ENCODE measurements at regions not wholly inside any gene's neighbourhood (a gene's known extent, or its start where the extent isn't known, plus 50 kb on each side); places are given as distances from the start of the nearest gene placed in this dataset.
A peak's percentile ranks its signal among the peaks of the same experiment; 100 is the strongest.

GRCh38 chr2:155844461-155844860, 488.1 kb downstream of the NR4A2 start:
- no peak for DNase-seq (ENCODE audit: extremely low read depth in 1 of 11, low read depth in 9 of 11, low spot score in 4 of 11)

- DNase-seq (ENCODE audit: extremely low read depth in 1 of 11, low read depth in 9 of 11, low spot score in 4 of 11) = no peak
Observed at GRCh38 chr2:155842103-155842502, 490.4 kb downstream of the NR4A2 start.

- DNase-seq (ENCODE audit: extremely low read depth in 1 of 11, low read depth in 9 of 11, low spot score in 4 of 11) = no peak
Observed at GRCh38 chr2:155841442-155841841, 491.1 kb downstream of the NR4A2 start.

GRCh38 chr2:155840661-155841060, 491.9 kb downstream of the NR4A2 start:
- DNase-seq (ENCODE audit: extremely low read depth in 1 of 11, low read depth in 9 of 11, low spot score in 4 of 11) = no peak

GRCh38 chr2:155839991-155840390, 492.5 kb downstream of the NR4A2 start:
- no peak for DNase-seq (ENCODE audit: extremely low read depth in 1 of 11, low read depth in 9 of 11, low spot score in 4 of 11)

- DNase-seq (ENCODE audit: extremely low read depth in 1 of 11, low read depth in 9 of 11, low spot score in 4 of 11) = no peak
Observed at GRCh38 chr2:155839436-155839835, 493.1 kb downstream of the NR4A2 start.

GRCh38 chr2:155836439-155836838, 496.1 kb downstream of the NR4A2 start:
- no peak for DNase-seq (ENCODE audit: extremely low read depth in 1 of 11, low read depth in 9 of 11, low spot score in 4 of 11)

- no peak for DNase-seq (ENCODE audit: extremely low read depth in 1 of 11, low read depth in 9 of 11, low spot score in 4 of 11)
Observed at GRCh38 chr2:155830817-155831579, 501.5 kb downstream of the NR4A2 start.

- DNase-seq (ENCODE audit: extremely low read depth in 1 of 11, low read depth in 9 of 11, low spot score in 4 of 11) = no peak
Observed at GRCh38 chr2:155830351-155830750, 502.2 kb downstream of the NR4A2 start.

GRCh38 chr2:155825876-155826275, 506.6 kb downstream of the NR4A2 start:
- no peak for DNase-seq (ENCODE audit: extremely low read depth in 1 of 11, low read depth in 9 of 11, low spot score in 4 of 11)

- peak in 1 of 11 donors; percentile 0 for DNase-seq (ENCODE audit: extremely low read depth in 1 of 11, low read depth in 9 of 11, low spot score in 4 of 11)
Observed at GRCh38 chr2:155815851-155816250, 516.7 kb downstream of the NR4A2 start.

- no peak for DNase-seq (ENCODE audit: extremely low read depth in 1 of 11, low read depth in 9 of 11, low spot score in 4 of 11)
Observed at GRCh38 chr2:155815275-155815674, 517.2 kb downstream of the NR4A2 start.

GRCh38 chr2:155810411-155810810, 522.1 kb downstream of the NR4A2 start:
- DNase-seq (ENCODE audit: extremely low read depth in 1 of 11, low read depth in 9 of 11, low spot score in 4 of 11) = no peak

GRCh38 chr2:155802888-155803287, 529.6 kb downstream of the NR4A2 start:
- no peak for DNase-seq (ENCODE audit: extremely low read depth in 1 of 11, low read depth in 9 of 11, low spot score in 4 of 11)

GRCh38 chr2:155792666-155793065, 539.9 kb downstream of the NR4A2 start:
- no peak for DNase-seq (ENCODE audit: extremely low read depth in 1 of 11, low read depth in 9 of 11, low spot score in 4 of 11)

GRCh38 chr2:155770516-155770915, 562.0 kb downstream of the NR4A2 start:
- no peak for DNase-seq (ENCODE audit: extremely low read depth in 1 of 11, low read depth in 9 of 11, low spot score in 4 of 11)

- DNase-seq (ENCODE audit: extremely low read depth in 1 of 11, low read depth in 9 of 11, low spot score in 4 of 11) = no peak
Observed at GRCh38 chr2:155766342-155767115, 566.0 kb downstream of the NR4A2 start.

- no peak for DNase-seq (ENCODE audit: extremely low read depth in 1 of 11, low read depth in 9 of 11, low spot score in 4 of 11)
Observed at GRCh38 chr2:155755481-155755880, 577.0 kb downstream of the NR4A2 start.

- DNase-seq (ENCODE audit: extremely low read depth in 1 of 11, low read depth in 9 of 11, low spot score in 4 of 11) = no peak
Observed at GRCh38 chr2:155748131-155748530, 584.4 kb downstream of the NR4A2 start.

- no peak for DNase-seq (ENCODE audit: extremely low read depth in 1 of 11, low read depth in 9 of 11, low spot score in 4 of 11)
Observed at GRCh38 chr2:155747531-155747930, 585.0 kb downstream of the NR4A2 start.

All from renal cortex interstitium (tissue), 11 donors.